IMR-90 (cell line): ENCODE measurements at regions not wholly inside any gene's neighbourhood (a gene's known extent, or its start where the extent isn't known, plus 50 kb on each side); places are given as distances from the start of the nearest gene placed in this dataset.

ENCODE experiments used
- ATAC-seq: fragments of 200-7000 bp; cut with Tn5 transposase; 2 replicates; pipeline ENCODE4 v1.9.1; 2020; ENCODE audit warnings: low read depth, mild to moderate bottlenecking, moderate library complexity
- BruUV-seq: library from RNA; stranded (reverse); fragments of 400-500 nt; replicated peaks from 2 replicates; lab custom pipeline; 2021; lab: Mats Ljungman, UMichigan
- CTCF ChIA-PET: fragments of 300-600 bp; formaldehyde crosslinking; extraction: SDS; loops from one replicate; lab custom pipeline; 2021; ENCODE audit warnings: antibody characterized with exemption; lab: Yijun Ruan, JAX
- POLR2A ChIA-PET: fragments of 300-600 bp; sonication (Branson Sonifier 250); formaldehyde crosslinking; loops from one replicate; lab custom pipeline; 2022; ENCODE audit warnings: antibody characterized with exemption; ENCODE audit not compliant: unreplicated experiment; lab: Charles Lee
- DNase-seq: peaks from one replicate; pipeline ENCODE4 v3.0.0; 2013
- H2AFZ ChIP-seq: replicated peaks from 2 replicates; pipeline ENCODE3; 2013; ENCODE audit warnings: low read length, mild to moderate bottlenecking; ENCODE audit not compliant: poor library complexity
- H2AK5ac ChIP-seq: 2 replicates; pipeline ENCODE4 v1.6.1; 2013; ENCODE audit warnings: low read depth, low read length, inconsistent platforms
- H2AK9ac ChIP-seq: replicated peaks from 2 replicates; pipeline ENCODE3; 2013; ENCODE audit warnings: mild to moderate bottlenecking, low read depth, low read length, moderate library complexity; ENCODE audit not compliant: poor library complexity
- H2BK120ac ChIP-seq: 2 replicates; pipeline ENCODE4 v1.6.1; 2013; ENCODE audit warnings: low read depth, low read length, inconsistent platforms
- H2BK15ac ChIP-seq: 3 replicates; pipeline ENCODE4 v1.6.1; 2013; ENCODE audit warnings: low read depth, low read length, inconsistent platforms
- H2BK20ac ChIP-seq: 2 replicates; pipeline ENCODE4 v1.6.1; 2013; ENCODE audit warnings: low read depth, mild to moderate bottlenecking, inconsistent platforms, low read length, moderate library complexity
- H2BK5ac ChIP-seq: 2 replicates; pipeline ENCODE4 v1.6.1; 2013; ENCODE audit warnings: mild to moderate bottlenecking, low read depth, low read length, inconsistent platforms; ENCODE audit not compliant: poor library complexity, severe bottlenecking
- H3K14ac ChIP-seq: replicated peaks from 2 replicates; pipeline ENCODE4 v1.6.1; 2013; ENCODE audit warnings: low read depth, low read length, inconsistent platforms
- H3K18ac ChIP-seq: 2 replicates; pipeline ENCODE4 v1.6.1; 2013; ENCODE audit warnings: low read depth, low read length, control low read depth
- H3K23ac ChIP-seq: 2 replicates; pipeline ENCODE4 v1.6.1; 2013; ENCODE audit warnings: low read depth, low read length, inconsistent platforms
- H3K27ac ChIP-seq: 2 replicates; pipeline ENCODE4 v1.5.1; 2013; ENCODE audit warnings: mild to moderate bottlenecking, control low read depth, low read length; ENCODE audit not compliant: insufficient read depth
- H3K27me3 ChIP-seq: 2 replicates; pipeline ENCODE4 v1.6.1; 2013; ENCODE audit warnings: low read length; ENCODE audit not compliant: control insufficient read depth, insufficient read depth
- H3K36me3 ChIP-seq: 2 replicates; pipeline ENCODE4 v1.6.1; 2013; ENCODE audit warnings: low read length, mixed read lengths; ENCODE audit not compliant: control insufficient read depth, insufficient read depth
- H3K4ac ChIP-seq: 2 replicates; pipeline ENCODE4 v1.6.1; 2013; ENCODE audit warnings: low read depth, low read length, inconsistent platforms
- H3K4me1 ChIP-seq: 2 replicates; pipeline ENCODE4 v1.6.1; 2013; ENCODE audit warnings: low read length, mixed read lengths; ENCODE audit not compliant: control insufficient read depth, insufficient read depth
- H3K4me2 ChIP-seq: 2 replicates; pipeline ENCODE4 v1.6.1; 2013; ENCODE audit warnings: low read depth, mild to moderate bottlenecking, control low read depth, low read length, moderate library complexity
- H3K4me3 ChIP-seq: 2 replicates; pipeline ENCODE4 v1.5.1; 2013; ENCODE audit warnings: low read depth, mild to moderate bottlenecking, control low read depth, low read length, moderate library complexity; ENCODE audit not compliant: insufficient read depth
- H3K56ac ChIP-seq: 2 replicates; pipeline ENCODE4 v1.6.1; 2013; ENCODE audit warnings: low read length, inconsistent platforms; ENCODE audit not compliant: insufficient read depth; ENCODE audit errors: extremely low read depth
- H3K79me1 ChIP-seq, 2 experiments: 2 replicates each; pipeline ENCODE4 v1.6.1; 2013; ENCODE audit warnings: low read length in 2 of 2, inconsistent platforms in 1 of 2, low read depth in 1 of 2
- H3K9ac ChIP-seq: 2 replicates; pipeline ENCODE4 v1.6.1; 2013; ENCODE audit warnings: low read depth, low read length, control low read depth
- H3K9me1 ChIP-seq: 2 replicates; pipeline ENCODE4 v1.6.1; 2013; ENCODE audit warnings: low read length, inconsistent platforms; ENCODE audit not compliant: insufficient read depth
- H3K9me3 ChIP-seq: 2 replicates; pipeline ENCODE4 v1.6.1; 2013; ENCODE audit warnings: low read length; ENCODE audit not compliant: control insufficient read depth, insufficient read depth
- H4K20me1 ChIP-seq: 2 replicates; pipeline ENCODE4 v1.6.1; 2013; ENCODE audit warnings: low read length, inconsistent platforms; ENCODE audit not compliant: insufficient read depth
- H4K5ac ChIP-seq: 2 replicates; pipeline ENCODE4 v1.6.1; 2013; ENCODE audit warnings: mild to moderate bottlenecking, low read depth, low read length, control low read depth
- H4K8ac ChIP-seq, 2 experiments: 2 replicates each; pipeline ENCODE4 v1.6.1; 2013; ENCODE audit warnings: low read depth in 2 of 2, low read length in 2 of 2, control low read depth in 1 of 2, inconsistent platforms in 1 of 2
- H4K91ac ChIP-seq: 2 replicates; pipeline ENCODE4 v1.6.1; 2013; ENCODE audit warnings: low read depth, low read length, inconsistent platforms; ENCODE audit not compliant: insufficient read depth
- BHLHE40 ChIP-seq: fragments of 150-350 bp; IDR thresholded peaks from 2 replicates; pipeline ENCODE4 v1.6.1; 2016; ENCODE audit warnings: mild to moderate bottlenecking, low read depth, low read length
- CEBPB ChIP-seq: IDR thresholded peaks from 2 replicates; pipeline ENCODE4 v1.6.1; 2012; ENCODE audit warnings: low read depth, low read length, improper control_type of control experiment
- FOS ChIP-seq: fragments of 150-350 bp; IDR thresholded peaks from 2 replicates; pipeline ENCODE4 v1.6.1; 2016; ENCODE audit warnings: low read depth, low read length
- MAFK ChIP-seq: IDR thresholded peaks from 2 replicates; pipeline ENCODE4 v1.6.1; 2012; ENCODE audit warnings: low read depth, low read length, improper control_type of control experiment
- MAZ ChIP-seq: IDR thresholded peaks from 2 replicates; pipeline ENCODE4 v1.6.1; 2012; ENCODE audit warnings: low read depth, mild to moderate bottlenecking, low read length, improper control_type of control experiment, moderate library complexity, borderline replicate concordance
- MXI1 ChIP-seq: IDR thresholded peaks from 2 replicates; pipeline ENCODE4 v1.6.1; 2012; ENCODE audit warnings: low read depth, mild to moderate bottlenecking, low read length, moderate library complexity, borderline replicate concordance
- NFE2L2 ChIP-seq: fragments of 150-350 bp; IDR thresholded peaks from 2 replicates; pipeline ENCODE4 v1.6.1; 2016; ENCODE audit warnings: low read depth, mild to moderate bottlenecking, low read length
- RAD21 ChIP-seq: IDR thresholded peaks from 2 replicates; pipeline ENCODE4 v1.6.1; 2012; ENCODE audit warnings: low read length, improper control_type of control experiment
- RCOR1 ChIP-seq: IDR thresholded peaks from 2 replicates; pipeline ENCODE4 v1.6.1; 2012; ENCODE audit warnings: mild to moderate bottlenecking, low read length, improper control_type of control experiment; ENCODE audit not compliant: insufficient replicate concordance
- RFX5 ChIP-seq: IDR thresholded peaks from 2 replicates; pipeline ENCODE4 v1.8.0; 2012; ENCODE audit warnings: low read depth, mild to moderate bottlenecking, low read length, moderate library complexity
- SMC3 ChIP-seq: fragments of 150-350 bp; IDR thresholded peaks from 2 replicates; pipeline ENCODE4 v1.6.1; 2016; ENCODE audit warnings: low read depth, mild to moderate bottlenecking, antibody characterized with exemption, low read length, moderate library complexity
- WGBS, 2 experiments: methylation state at CpG; one replicate each; pipeline versions ENCODE4 v1.1.5 to v1.1.7; 2013; ENCODE audit warnings: missing lambda C conversion rate in 2 of 2; ENCODE audit not compliant: insufficient read length in 1 of 2; ENCODE audit errors: extremely low coverage in 2 of 2; 5-methylcytosine and 5-hydroxymethylcytosine counted together
- dilution Hi-C: fragments of 300-500 bp; cut with HindIII; formaldehyde crosslinking; loops from one replicate; pipeline ENCODE4 v1.14.3; 2018; ENCODE audit warnings: low sequenced_read_pairs; ENCODE audit not compliant: unreplicated experiment
- in situ Hi-C: fragments of 300-500 bp; cut with MboI; formaldehyde crosslinking; loops from 3 replicates; pipeline ENCODE4 v1.14.3; 2019; ENCODE audit warnings: low sequenced_read_pairs, inconsistent platforms, mixed read lengths
- intact Hi-C: fragments of 100-400 bp; cut with micrococcal nuclease; formaldehyde crosslinking; loops from 2 replicates; pipeline ENCODE4 v1.10.0; 2022
- TF ChIP-seq, protein P1 (sequence below): fragments of 150-350 bp; IDR thresholded peaks from 2 replicates; pipeline ENCODE4 v1.6.1; 2016; ENCODE audit warnings: low read depth, mild to moderate bottlenecking, low read length, moderate library complexity, borderline replicate concordance
- TF ChIP-seq, protein P2 (sequence below): conservative IDR thresholded peaks from 2 replicates; pipeline ENCODE4 v1.5.1; 2012; ENCODE audit warnings: mild to moderate bottlenecking, low read depth, low read length, improper control_type of control experiment
- TF ChIP-seq, protein P3 (sequence below): fragments of 150-350 bp; IDR thresholded peaks from 2 replicates; pipeline ENCODE4 v1.6.1; 2017; ENCODE audit warnings: mild to moderate bottlenecking, antibody characterized with exemption, low read length, low read depth

DNA sequence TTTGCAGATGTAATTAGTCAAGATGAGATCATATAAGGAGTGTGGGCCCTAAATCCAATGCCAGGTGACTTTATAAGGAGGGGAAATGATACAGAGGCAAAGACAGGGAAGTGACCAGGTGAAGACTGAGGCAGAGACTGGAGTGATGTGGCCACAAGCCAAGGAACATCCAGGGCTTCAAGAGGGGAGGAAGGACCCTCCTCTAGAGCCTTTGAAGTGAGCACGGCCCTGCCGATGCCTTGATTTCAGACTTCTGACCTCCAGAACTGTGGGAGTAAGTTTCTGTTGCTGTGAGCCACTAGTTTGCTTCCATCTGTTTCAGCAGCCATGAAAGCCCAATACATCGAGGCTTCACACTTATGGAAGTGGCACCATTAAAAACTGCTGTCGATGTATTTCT, 78.7 kb downstream of the SHANK2 start:
- CTCF ChIA-PET = no interaction called here
- intact Hi-C loops = no loop called here
- Histone ChIP-seq H3K4ac (no peak overlapping the region), H2BK20ac (no peak overlapping the region), H3K9me3 (peaks cover 3% of the 10 kb centered on the region; the same call in 1 of the 2 replicates), H3K56ac (no peak overlapping the region), H3K27ac (no peak overlapping the region), H3K27me3 (no peaks in the 10 kb centered on the region), H3K4me2 (no peak overlapping the region), H3K36me3 (no peaks in the 10 kb centered on the region), H3K23ac (no peak overlapping the region), H2AFZ (no peak overlapping the region), H2BK120ac (no peak overlapping the region), H3K4me1 (no peaks in the 10 kb centered on the region), H2AK5ac (no peak overlapping the region), H3K9me1 (no peaks in the 10 kb centered on the region), H4K20me1 (no peaks in the 10 kb centered on the region; the same call in none of the 2 replicates), H2AK9ac (no peak overlapping the region), H3K14ac (no peak overlapping the region), H2BK5ac (no peak overlapping the region), H4K5ac (no peak overlapping the region), H4K91ac (no peak overlapping the region), H3K4me3 (no peak overlapping the region), H2BK15ac (no peak overlapping the region), H3K79me1 (no peaks in the 10 kb centered on the region), H3K18ac (no peak overlapping the region), H4K8ac (no peak overlapping the region), H3K9ac (no peak overlapping the region)
- TF ChIP-seq CEBPB (no peak), NFE2L2 (no peak), BHLHE40 (no peak), FOS (no peak), MXI1 (no peak), MAFK (no peak), RCOR1 (no peak), MAZ (no peak), RFX5 (no peak), SMC3 (no peak), RAD21 (no peak)
- TF ChIP-seq, protein P1, sequence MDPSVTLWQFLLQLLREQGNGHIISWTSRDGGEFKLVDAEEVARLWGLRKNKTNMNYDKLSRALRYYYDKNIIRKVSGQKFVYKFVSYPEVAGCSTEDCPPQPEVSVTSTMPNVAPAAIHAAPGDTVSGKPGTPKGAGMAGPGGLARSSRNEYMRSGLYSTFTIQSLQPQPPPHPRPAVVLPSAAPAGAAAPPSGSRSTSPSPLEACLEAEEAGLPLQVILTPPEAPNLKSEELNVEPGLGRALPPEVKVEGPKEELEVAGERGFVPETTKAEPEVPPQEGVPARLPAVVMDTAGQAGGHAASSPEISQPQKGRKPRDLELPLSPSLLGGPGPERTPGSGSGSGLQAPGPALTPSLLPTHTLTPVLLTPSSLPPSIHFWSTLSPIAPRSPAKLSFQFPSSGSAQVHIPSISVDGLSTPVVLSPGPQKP = no peak
- TF ChIP-seq, protein P2, sequence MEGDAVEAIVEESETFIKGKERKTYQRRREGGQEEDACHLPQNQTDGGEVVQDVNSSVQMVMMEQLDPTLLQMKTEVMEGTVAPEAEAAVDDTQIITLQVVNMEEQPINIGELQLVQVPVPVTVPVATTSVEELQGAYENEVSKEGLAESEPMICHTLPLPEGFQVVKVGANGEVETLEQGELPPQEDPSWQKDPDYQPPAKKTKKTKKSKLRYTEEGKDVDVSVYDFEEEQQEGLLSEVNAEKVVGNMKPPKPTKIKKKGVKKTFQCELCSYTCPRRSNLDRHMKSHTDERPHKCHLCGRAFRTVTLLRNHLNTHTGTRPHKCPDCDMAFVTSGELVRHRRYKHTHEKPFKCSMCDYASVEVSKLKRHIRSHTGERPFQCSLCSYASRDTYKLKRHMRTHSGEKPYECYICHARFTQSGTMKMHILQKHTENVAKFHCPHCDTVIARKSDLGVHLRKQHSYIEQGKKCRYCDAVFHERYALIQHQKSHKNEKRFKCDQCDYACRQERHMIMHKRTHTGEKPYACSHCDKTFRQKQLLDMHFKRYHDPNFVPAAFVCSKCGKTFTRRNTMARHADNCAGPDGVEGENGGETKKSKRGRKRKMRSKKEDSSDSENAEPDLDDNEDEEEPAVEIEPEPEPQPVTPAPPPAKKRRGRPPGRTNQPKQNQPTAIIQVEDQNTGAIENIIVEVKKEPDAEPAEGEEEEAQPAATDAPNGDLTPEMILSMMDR = no peak
- TF ChIP-seq, protein P3, sequence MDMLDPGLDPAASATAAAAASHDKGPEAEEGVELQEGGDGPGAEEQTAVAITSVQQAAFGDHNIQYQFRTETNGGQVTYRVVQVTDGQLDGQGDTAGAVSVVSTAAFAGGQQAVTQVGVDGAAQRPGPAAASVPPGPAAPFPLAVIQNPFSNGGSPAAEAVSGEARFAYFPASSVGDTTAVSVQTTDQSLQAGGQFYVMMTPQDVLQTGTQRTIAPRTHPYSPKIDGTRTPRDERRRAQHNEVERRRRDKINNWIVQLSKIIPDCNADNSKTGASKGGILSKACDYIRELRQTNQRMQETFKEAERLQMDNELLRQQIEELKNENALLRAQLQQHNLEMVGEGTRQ = no peak
- BruUV-seq = no TSS peak
- POLR2A ChIA-PET = no interaction called here
- in situ Hi-C loops = no loop called here
- ATAC-seq = no peak
- dilution Hi-C loops = no loop called here
- DNase-seq = no peak
- 80% methylated on average over 1 of the region's 4 CpGs; no CpG with 5 or more reads in 1 of the 2 experiments for WGBS, 2 experiments
